ENCODE measurements at regions not wholly inside any gene's neighbourhood (a gene's known extent, or its start where the extent isn't known, plus 50 kb on each side); places are given as distances from the start of the nearest gene placed in this dataset.

GRCh38 chr2:204280262-204280668, 265.0 kb upstream of the PARD3B start:
- DNase-seq, result no peak

- no peak for DNase-seq
Measured at GRCh38 chr2:204282081-204282480, 263.2 kb upstream of the PARD3B start.

GRCh38 chr2:204282525-204282924, 262.8 kb upstream of the PARD3B start:
- peak; percentile 6 for DNase-seq

GRCh38 chr2:204289066-204289465, 256.2 kb upstream of the PARD3B start:
- DNase-seq, result no peak

GRCh38 chr2:204292439-204292838, 252.8 kb upstream of the PARD3B start:
- DNase-seq, result no peak

GRCh38 chr2:204293884-204294747, 251.2 kb upstream of the PARD3B start:
- DNase-seq, result no peak

GRCh38 chr2:204298404-204298803, 246.9 kb upstream of the PARD3B start:
- no peak for DNase-seq

- DNase-seq, result no peak
Measured at GRCh38 chr2:204299766-204300165, 245.5 kb upstream of the PARD3B start.

GRCh38 chr2:204306667-204307066, 238.6 kb upstream of the PARD3B start:
- no peak for DNase-seq

- DNase-seq, result no peak
Measured at GRCh38 chr2:204312105-204312504, 233.2 kb upstream of the PARD3B start.

GRCh38 chr2:204313256-204313655, 232.0 kb upstream of the PARD3B start:
- DNase-seq, result peak; percentile 9

- DNase-seq, result no peak
Measured at GRCh38 chr2:204315236-204315662, 230.0 kb upstream of the PARD3B start.

GRCh38 chr2:204317640-204318039, 227.6 kb upstream of the PARD3B start:
- DNase-seq, result no peak

GRCh38 chr2:204321027-204321800, 224.1 kb upstream of the PARD3B start:
- DNase-seq, result no peak

GRCh38 chr2:204321910-204322751, 223.1 kb upstream of the PARD3B start:
- no peak for DNase-seq

GRCh38 chr2:204325468-204325867, 219.8 kb upstream of the PARD3B start:
- peak; percentile 61 for DNase-seq

GRCh38 chr2:204328373-204328772, 216.9 kb upstream of the PARD3B start:
- DNase-seq, result no peak

- no peak for DNase-seq
Measured at GRCh38 chr2:204329016-204329415, 216.3 kb upstream of the PARD3B start.

GRCh38 chr2:204329532-204329931, 215.7 kb upstream of the PARD3B start:
- no peak for DNase-seq

- DNase-seq, result no peak
Measured at GRCh38 chr2:204331180-204331579, 214.1 kb upstream of the PARD3B start.

- no peak for DNase-seq
Measured at GRCh38 chr2:204331988-204332387, 213.3 kb upstream of the PARD3B start.

GRCh38 chr2:204332706-204333105, 212.6 kb upstream of the PARD3B start:
- DNase-seq, result no peak

GRCh38 chr2:204333861-204334260, 211.4 kb upstream of the PARD3B start:
- DNase-seq, result no peak

Measured in NCI-H2107 (cell line).